ENCODE measurements at regions not wholly inside any gene's neighbourhood (a gene's known extent, or its start where the extent isn't known, plus 50 kb on each side); places are given as distances from the start of the nearest gene placed in this dataset.

DNA sequence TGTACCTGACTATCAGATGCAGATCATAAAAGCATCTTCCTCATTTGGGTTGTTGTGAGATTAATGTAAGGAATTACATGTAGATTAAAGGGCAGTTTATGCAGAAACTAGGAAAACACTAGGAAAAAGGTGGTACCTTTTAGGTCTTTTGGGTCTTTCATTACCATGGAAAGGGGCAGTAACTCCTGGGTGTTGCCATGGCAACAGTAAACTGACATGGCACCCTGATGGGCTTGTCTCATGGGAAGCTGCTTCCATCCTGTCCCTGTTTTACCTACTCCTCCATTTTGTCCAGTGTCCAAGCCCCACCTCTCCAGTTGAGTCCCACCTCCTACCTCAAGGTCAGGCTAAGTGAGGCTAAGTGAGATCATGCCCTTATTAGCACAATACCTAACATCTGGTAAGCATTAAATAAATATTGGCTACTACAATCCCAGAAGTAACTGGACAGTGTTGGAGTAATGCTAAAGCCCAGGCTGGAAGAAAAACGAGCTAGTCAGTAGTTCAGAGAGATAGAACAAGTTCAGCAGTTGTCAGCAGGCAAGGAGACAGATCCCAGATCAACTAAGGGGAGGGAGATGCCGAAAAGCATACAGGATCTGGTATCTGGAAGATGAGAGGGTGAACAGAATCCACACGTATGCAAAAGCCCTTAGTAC is 240.0 kb upstream of the AUTS2 start:
- Histone ChIP-seq H3K9me3 (ENCODE audit: control insufficient read depth, insufficient read depth, low read depth, low read length) (no peaks in the 10 kb centered on the region), H3K36me3 (ENCODE audit: control insufficient read depth in 2 of 2, insufficient read depth in 1 of 2, low read length in 2 of 2) (no peaks in the 10 kb centered on the region), H3K4me3 (ENCODE audit: low read depth, low read length) (no peak overlapping the region), H3K27ac (ENCODE audit: extremely low read depth, low read depth, low read length) (no peak overlapping the region), H3K4me1 (ENCODE audit: control insufficient read depth, insufficient read depth, low read length) (no peaks in the 10 kb centered on the region)
- ChIA-PET CTCF (no interaction called here), POLR2A (no interaction called here)
- TF ChIP-seq, protein P1, sequence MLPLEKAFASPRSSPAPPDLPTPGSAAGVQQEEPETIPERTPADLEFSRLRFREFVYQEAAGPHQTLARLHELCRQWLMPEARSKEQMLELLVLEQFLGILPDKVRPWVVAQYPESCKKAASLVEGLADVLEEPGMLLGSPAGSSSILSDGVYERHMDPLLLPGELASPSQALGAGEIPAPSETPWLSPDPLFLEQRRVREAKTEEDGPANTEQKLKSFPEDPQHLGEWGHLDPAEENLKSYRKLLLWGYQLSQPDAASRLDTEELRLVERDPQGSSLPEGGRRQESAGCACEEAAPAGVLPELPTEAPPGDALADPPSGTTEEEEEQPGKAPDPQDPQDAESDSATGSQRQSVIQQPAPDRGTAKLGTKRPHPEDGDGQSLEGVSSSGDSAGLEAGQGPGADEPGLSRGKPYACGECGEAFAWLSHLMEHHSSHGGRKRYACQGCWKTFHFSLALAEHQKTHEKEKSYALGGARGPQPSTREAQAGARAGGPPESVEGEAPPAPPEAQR (tag by site-specific recombination; IDR thresholded peaks at IDR 0.05), result no peak
- no peak for TF ChIP-seq ZNF660 (tag by site-specific recombination; IDR thresholded peaks at IDR 0.05)
- TF ChIP-seq TRIM28 (IDR thresholded peaks at IDR 0.05; ENCODE audit: borderline replicate concordance, low read length), result no peak
- no peak for TF ChIP-seq ZNF792 (tag by site-specific recombination; IDR thresholded peaks at IDR 0.05)
- no peak for TF ChIP-seq HOXA7 (CRISPR knock-in tag; IDR thresholded peaks at IDR 0.05; ENCODE audit: borderline replicate concordance)
- TF ChIP-seq TCF7L2 (IDR thresholded peaks at IDR 0.05; ENCODE audit: borderline replicate concordance, low read depth, low read length), result no peak
- no peak for TF ChIP-seq ZNF24 (tag by site-specific recombination; IDR thresholded peaks at IDR 0.05)

DNA sequence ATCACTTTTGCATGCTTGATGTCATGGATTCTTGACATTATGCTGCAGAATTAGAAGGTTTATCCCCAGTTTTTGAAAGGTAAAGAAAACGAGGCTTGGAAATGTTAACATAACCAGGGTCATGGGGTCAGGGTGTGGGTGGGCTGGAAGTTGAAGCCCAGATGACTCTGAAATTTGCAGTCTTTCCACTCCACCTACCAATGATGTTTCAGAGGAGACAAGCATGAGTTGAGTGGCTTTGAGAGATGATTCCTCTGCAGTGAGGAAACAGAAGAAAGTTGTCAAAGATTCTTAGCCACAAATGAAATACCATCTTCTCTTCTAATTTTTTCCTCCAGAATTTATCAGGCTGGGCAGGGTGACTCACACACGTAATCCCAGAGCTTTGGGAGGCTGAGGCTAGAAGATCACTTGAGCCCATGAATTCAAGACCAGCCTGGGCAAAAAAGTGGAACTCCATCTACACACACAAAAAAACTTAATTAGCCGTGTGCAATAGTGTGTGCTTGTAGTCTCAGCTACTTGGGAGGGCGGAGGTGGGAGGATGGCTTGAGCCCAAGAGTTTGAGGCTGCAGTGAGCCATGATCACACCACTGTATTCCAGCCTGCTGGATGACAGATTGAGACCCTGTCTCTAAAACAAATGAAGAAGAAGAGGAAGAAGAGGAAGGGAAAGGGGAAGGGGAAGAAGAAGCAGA is 239.1 kb upstream of the AUTS2 start:
- Histone ChIP-seq H3K4me3 (ENCODE audit: low read depth, low read length) (no peak overlapping the region), H3K27ac (ENCODE audit: extremely low read depth, low read depth, low read length) (no peak overlapping the region), H3K36me3 (ENCODE audit: control insufficient read depth in 2 of 2, insufficient read depth in 1 of 2, low read length in 2 of 2) (no peaks in the 10 kb centered on the region), H3K4me1 (ENCODE audit: control insufficient read depth, insufficient read depth, low read length) (no peaks in the 10 kb centered on the region), H3K9me3 (ENCODE audit: control insufficient read depth, insufficient read depth, low read depth, low read length) (no peaks in the 10 kb centered on the region)
- CTCF ChIA-PET, result no interaction called here
- POLR2A ChIA-PET, result no interaction called here
- no peak for TF ChIP-seq YY2 (tag by site-specific recombination; IDR thresholded peaks at IDR 0.05)
- TF ChIP-seq BCL6B (tag by site-specific recombination; IDR thresholded peaks at IDR 0.05), result no peak
- TF ChIP-seq ZBTB10 (tag by site-specific recombination; IDR thresholded peaks at IDR 0.05), result no peak
- TF ChIP-seq ZNF664 (tag by site-specific recombination; IDR thresholded peaks at IDR 0.05), result no peak
- no peak for TF ChIP-seq ZNF18 (tag by site-specific recombination; IDR thresholded peaks at IDR 0.05)
- TF ChIP-seq ZNF266 (tag by site-specific recombination; IDR thresholded peaks at IDR 0.05; ENCODE audit: low read depth), result no peak
- TF ChIP-seq SP3 (tag by site-specific recombination; IDR thresholded peaks at IDR 0.05), result no peak
- TF ChIP-seq ZEB2 (tag by site-specific recombination; IDR thresholded peaks at IDR 0.05), result no peak
- TF ChIP-seq ZNF404 (tag by site-specific recombination; IDR thresholded peaks at IDR 0.05), result no peak
- no peak for TF ChIP-seq ZNF311 (tag by site-specific recombination; IDR thresholded peaks at IDR 0.05; ENCODE audit: borderline replicate concordance)
- no peak for TF ChIP-seq ZNF600 (tag by site-specific recombination; IDR thresholded peaks at IDR 0.05)
- TF ChIP-seq, protein P2, sequence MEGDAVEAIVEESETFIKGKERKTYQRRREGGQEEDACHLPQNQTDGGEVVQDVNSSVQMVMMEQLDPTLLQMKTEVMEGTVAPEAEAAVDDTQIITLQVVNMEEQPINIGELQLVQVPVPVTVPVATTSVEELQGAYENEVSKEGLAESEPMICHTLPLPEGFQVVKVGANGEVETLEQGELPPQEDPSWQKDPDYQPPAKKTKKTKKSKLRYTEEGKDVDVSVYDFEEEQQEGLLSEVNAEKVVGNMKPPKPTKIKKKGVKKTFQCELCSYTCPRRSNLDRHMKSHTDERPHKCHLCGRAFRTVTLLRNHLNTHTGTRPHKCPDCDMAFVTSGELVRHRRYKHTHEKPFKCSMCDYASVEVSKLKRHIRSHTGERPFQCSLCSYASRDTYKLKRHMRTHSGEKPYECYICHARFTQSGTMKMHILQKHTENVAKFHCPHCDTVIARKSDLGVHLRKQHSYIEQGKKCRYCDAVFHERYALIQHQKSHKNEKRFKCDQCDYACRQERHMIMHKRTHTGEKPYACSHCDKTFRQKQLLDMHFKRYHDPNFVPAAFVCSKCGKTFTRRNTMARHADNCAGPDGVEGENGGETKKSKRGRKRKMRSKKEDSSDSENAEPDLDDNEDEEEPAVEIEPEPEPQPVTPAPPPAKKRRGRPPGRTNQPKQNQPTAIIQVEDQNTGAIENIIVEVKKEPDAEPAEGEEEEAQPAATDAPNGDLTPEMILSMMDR (tag by site-specific recombination; IDR thresholded peaks at IDR 0.05), result no peak
- TF ChIP-seq ZNF202 (tag by site-specific recombination; IDR thresholded peaks at IDR 0.05; ENCODE audit: borderline replicate concordance), result no peak
- TF ChIP-seq SP7 (tag by site-specific recombination; IDR thresholded peaks at IDR 0.05), result no peak
- TF ChIP-seq ZNF449 (tag by site-specific recombination; IDR thresholded peaks at IDR 0.05), result no peak
- TF ChIP-seq REPIN1 (tag by site-specific recombination; IDR thresholded peaks at IDR 0.05; ENCODE audit: low read depth), result no peak

Measured in HEK293 (cell line).